ENCODE measurements at regions not wholly inside any gene's neighbourhood (a gene's known extent, or its start where the extent isn't known, plus 50 kb on each side); places are given as distances from the start of the nearest gene placed in this dataset.
"Not testable (repeated sequence)": the region's sequence is repeated elsewhere in the genome, so short reads cannot be mapped to it uniquely, and the experiment has no call there.

- no peak for DNase-seq
Measured at GRCh38 chr12:42908712-42909111, 319.2 kb upstream of the PRICKLE1 start.

GRCh38 chr12:42906801-42907200 lies 317.3 kb upstream of the PRICKLE1 start:
- DNase-seq = not testable (repeated sequence)

- DNase-seq = no peak
Measured at GRCh38 chr12:42905419-42905705, 315.8 kb upstream of the PRICKLE1 start.

GRCh38 chr12:42904683-42905418 lies 315.3 kb upstream of the PRICKLE1 start:
- no peak for DNase-seq

- DNase-seq = no peak
Measured at GRCh38 chr12:42903736-42904135, 314.2 kb upstream of the PRICKLE1 start.

- DNase-seq = no peak
Measured at GRCh38 chr12:42902001-42902400, 312.5 kb upstream of the PRICKLE1 start.

GRCh38 chr12:42893803-42894202 lies 304.3 kb upstream of the PRICKLE1 start:
- DNase-seq = no peak

- no peak for DNase-seq
Measured at GRCh38 chr12:42892702-42893551, 303.4 kb upstream of the PRICKLE1 start.

GRCh38 chr12:42887657-42888056 lies 298.1 kb upstream of the PRICKLE1 start:
- no peak for DNase-seq

GRCh38 chr12:42886160-42886559 lies 296.6 kb upstream of the PRICKLE1 start:
- no peak for DNase-seq

GRCh38 chr12:42885677-42886076 lies 296.1 kb upstream of the PRICKLE1 start:
- DNase-seq = no peak

GRCh38 chr12:42884116-42884515 lies 294.6 kb upstream of the PRICKLE1 start:
- no peak for DNase-seq

GRCh38 chr12:42873401-42873800 lies 283.9 kb upstream of the PRICKLE1 start:
- DNase-seq = no peak

GRCh38 chr12:42871816-42872215 lies 282.3 kb upstream of the PRICKLE1 start:
- DNase-seq = no peak

- DNase-seq = no peak
Measured at GRCh38 chr12:42868291-42868690, 278.7 kb upstream of the PRICKLE1 start.

- DNase-seq = no peak
Measured at GRCh38 chr12:42865282-42865681, 275.7 kb upstream of the PRICKLE1 start.

GRCh38 chr12:42862055-42862454 lies 272.5 kb upstream of the PRICKLE1 start:
- DNase-seq = no peak

- not testable (repeated sequence) for DNase-seq
Measured at GRCh38 chr12:42860331-42860730, 270.8 kb upstream of the PRICKLE1 start.

GRCh38 chr12:42859612-42860011 lies 270.1 kb upstream of the PRICKLE1 start:
- no peak for DNase-seq

GRCh38 chr12:42857106-42857505 lies 267.6 kb upstream of the PRICKLE1 start:
- no peak for DNase-seq

- DNase-seq = no peak
Measured at GRCh38 chr12:42855362-42855950, 265.9 kb upstream of the PRICKLE1 start.

GRCh38 chr12:42854826-42855225 lies 265.3 kb upstream of the PRICKLE1 start:
- no peak for DNase-seq

GRCh38 chr12:42854208-42854607 lies 264.7 kb upstream of the PRICKLE1 start:
- DNase-seq = no peak

Data from activated effector memory CD4-positive, alpha-beta T cell treated with anti-CD3 and anti-CD28 coated beads, Interleukin-2, amount 50 U/mL, for 16 hours (primary cell).